ENCODE measurements at regions not wholly inside any gene's neighbourhood (a gene's known extent, or its start where the extent isn't known, plus 50 kb on each side); places are given as distances from the start of the nearest gene placed in this dataset.
"Not testable (repeated sequence)": the region's sequence is repeated elsewhere in the genome, so short reads cannot be mapped to it uniquely, and the experiment has no call there.

- no peak for DNase-seq (ENCODE audit: low read depth in 2 of 2)
These were observed 566.8 kb upstream of the USP24 start for GRCh38 chr1:55781944-55782482.

GRCh38 chr1:55781003-55781402, 565.8 kb upstream of the USP24 start:
- no peak for DNase-seq (ENCODE audit: low read depth in 2 of 2)

- no peak for DNase-seq (ENCODE audit: low read depth in 2 of 2)
These were observed 562.4 kb upstream of the USP24 start for GRCh38 chr1:55777545-55777944.

GRCh38 chr1:55775007-55775406, 559.8 kb upstream of the USP24 start:
- DNase-seq (ENCODE audit: low read depth in 2 of 2), result no peak

GRCh38 chr1:55774446-55774845, 559.3 kb upstream of the USP24 start:
- DNase-seq (ENCODE audit: low read depth in 2 of 2), result no peak

GRCh38 chr1:55773211-55773940, 558.2 kb upstream of the USP24 start:
- DNase-seq (ENCODE audit: low read depth in 2 of 2), result no peak

- DNase-seq (ENCODE audit: low read depth in 2 of 2), result no peak
These were observed 553.3 kb upstream of the USP24 start for GRCh38 chr1:55768327-55768952.

GRCh38 chr1:55767171-55767570, 552.0 kb upstream of the USP24 start:
- no peak for DNase-seq (ENCODE audit: low read depth in 2 of 2)

- DNase-seq (ENCODE audit: low read depth in 2 of 2), result not testable (repeated sequence)
These were observed 550.3 kb upstream of the USP24 start for GRCh38 chr1:55765505-55765904.

- DNase-seq (ENCODE audit: low read depth in 2 of 2), result no peak
These were observed 536.6 kb upstream of the USP24 start for GRCh38 chr1:55751776-55752175.

- no peak for DNase-seq (ENCODE audit: low read depth in 2 of 2)
These were observed 535.4 kb upstream of the USP24 start for GRCh38 chr1:55750628-55750995.

- DNase-seq (ENCODE audit: low read depth in 2 of 2), result no peak
These were observed 534.9 kb upstream of the USP24 start for GRCh38 chr1:55749975-55750627.

- DNase-seq (ENCODE audit: low read depth in 2 of 2), result no peak
These were observed 532.3 kb upstream of the USP24 start for GRCh38 chr1:55747408-55747841.

GRCh38 chr1:55746710-55747109, 531.5 kb upstream of the USP24 start:
- DNase-seq (ENCODE audit: low read depth in 2 of 2), result no peak

- DNase-seq (ENCODE audit: low read depth in 2 of 2), result no peak
These were observed 526.4 kb upstream of the USP24 start for GRCh38 chr1:55741516-55741915.

GRCh38 chr1:55735106-55735505, 519.9 kb upstream of the USP24 start:
- no peak for DNase-seq (ENCODE audit: low read depth in 2 of 2)

GRCh38 chr1:55726994-55727393, 511.8 kb upstream of the USP24 start:
- DNase-seq (ENCODE audit: low read depth in 2 of 2), result no peak

- DNase-seq (ENCODE audit: low read depth in 2 of 2), result no peak
These were observed 510.2 kb upstream of the USP24 start for GRCh38 chr1:55725378-55725777.

- no peak for DNase-seq (ENCODE audit: low read depth in 2 of 2)
These were observed 509.6 kb upstream of the USP24 start for GRCh38 chr1:55724551-55725325.

- no peak for DNase-seq (ENCODE audit: low read depth in 2 of 2)
These were observed 507.8 kb upstream of the USP24 start for GRCh38 chr1:55723001-55723400.

GRCh38 chr1:55720261-55720660, 505.1 kb upstream of the USP24 start:
- no peak for DNase-seq (ENCODE audit: low read depth in 2 of 2)
